Tibial nerve (tissue), 4 donors: ENCODE measurements at regions not wholly inside any gene's neighbourhood (a gene's known extent, or its start where the extent isn't known, plus 50 kb on each side); places are given as distances from the start of the nearest gene placed in this dataset.
"Not testable (repeated sequence)": the region's sequence is repeated elsewhere in the genome, so short reads cannot be mapped to it uniquely, and the experiment has no call there.

Experiments
- DNase-seq, 2 donors: peaks; one replicate each; pipeline ENCODE4 v3.0.0-alpha.2; 2019; ENCODE audit warnings: low spot score in 2 of 2
- H3K27ac ChIP-seq, 4 donors: fragments of 200-600 bp; sonication (generic) in 3 of 4; one replicate each; pipeline ENCODE4 v1.5.1; 2017 to 2019; ENCODE audit warnings: mild to moderate bottlenecking in 1 of 4
- H3K27me3 ChIP-seq, 2 donors: fragments of 200-600 bp; sonication (generic) in 1 of 2; one replicate each; pipeline versions ENCODE4 v1.5.1 to v1.6.0; 2017 to 2019
- H3K36me3 ChIP-seq, 3 donors: fragments of 200-600 bp; sonication (generic); one replicate each; pipeline ENCODE4 v1.5.1; 2018 to 2019
- H3K4me1 ChIP-seq, 4 donors: fragments of 200-600 bp; sonication (generic) in 3 of 4; one replicate each; pipeline ENCODE4 v1.5.1; 2017 to 2019
- H3K4me3 ChIP-seq, 4 donors: fragments of 200-600 bp; sonication (generic) in 3 of 4; one replicate each; pipeline ENCODE4 v1.5.1; 2017 to 2019; ENCODE audit warnings: mild to moderate bottlenecking in 1 of 4, moderate library complexity in 1 of 4
- H3K9me3 ChIP-seq, 4 donors: fragments of 200-600 bp; sonication (generic) in 3 of 4; one replicate each; pipeline ENCODE4 v1.5.1; 2017 to 2019
- EP300 ChIP-seq, 2 donors: sonication (generic); formaldehyde crosslinking; IDR thresholded peaks; one replicate each; pipeline ENCODE4 v1.6.1; 2017; ENCODE audit warnings: antibody characterized with exemption in 2 of 2, mild to moderate bottlenecking in 1 of 2
- POLR2A ChIP-seq, 2 donors: fragments of 450-650 bp; IDR thresholded peaks; one replicate each; pipeline ENCODE4 v1.6.1; 2017; ENCODE audit warnings: antibody characterized with exemption in 2 of 2, mild to moderate bottlenecking in 2 of 2, moderate library complexity in 2 of 2
- WGBS, 2 donors: methylation state at CpG; one replicate each; pipeline ENCODE4 v1.1.5; 2018; 5-methylcytosine and 5-hydroxymethylcytosine counted together
- TF ChIP-seq, protein P1 (sequence below), 5 experiments: fragments of 200-600 bp in 3 of 5; fragments of 450-650 bp in 2 of 5; sonication (generic) in 3 of 5; IDR thresholded peaks; one replicate each; pipeline ENCODE4 v1.5.1; 2016 to 2019; ENCODE audit warnings: antibody characterized with exemption in 5 of 5, mild to moderate bottlenecking in 3 of 5, moderate library complexity in 2 of 5

DNA sequence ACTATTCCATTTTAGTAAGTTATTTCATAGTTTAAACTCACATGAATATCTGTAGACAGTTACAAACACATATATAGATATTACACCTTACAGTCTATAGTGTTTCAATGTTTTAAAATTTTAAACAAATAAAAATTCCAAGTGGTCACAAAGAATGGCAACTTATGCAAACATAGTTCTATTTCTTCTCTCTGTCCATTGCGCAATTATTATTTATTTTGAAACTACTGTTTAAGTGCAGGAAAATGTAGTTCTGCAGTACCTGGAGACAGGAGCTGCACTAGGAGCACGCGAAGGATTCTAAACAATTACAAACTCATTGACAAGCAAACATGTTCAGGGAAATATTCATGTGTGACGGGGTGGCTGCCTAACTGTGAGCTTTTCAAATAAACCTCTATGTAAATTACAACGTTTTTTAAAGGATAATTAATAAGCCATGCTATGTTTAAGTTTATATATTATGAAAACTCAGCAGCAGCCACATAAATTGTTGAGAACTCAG is 312.0 kb upstream of the DUSP10 start:
- Histone ChIP-seq H3K4me1 (no peaks in the 10 kb centered on the region), H3K9me3 (no peaks in the 10 kb centered on the region), H3K27me3 (no peaks in the 10 kb centered on the region), H3K36me3 (no peaks in the 10 kb centered on the region), H3K27ac (no peak overlapping the region), H3K4me3 (no peak overlapping the region)
- TF ChIP-seq POLR2A (IDR thresholded peaks at IDR 0.05) (no peak), EP300 (IDR thresholded peaks at IDR 0.05) (no peak)
- TF ChIP-seq, protein P1, sequence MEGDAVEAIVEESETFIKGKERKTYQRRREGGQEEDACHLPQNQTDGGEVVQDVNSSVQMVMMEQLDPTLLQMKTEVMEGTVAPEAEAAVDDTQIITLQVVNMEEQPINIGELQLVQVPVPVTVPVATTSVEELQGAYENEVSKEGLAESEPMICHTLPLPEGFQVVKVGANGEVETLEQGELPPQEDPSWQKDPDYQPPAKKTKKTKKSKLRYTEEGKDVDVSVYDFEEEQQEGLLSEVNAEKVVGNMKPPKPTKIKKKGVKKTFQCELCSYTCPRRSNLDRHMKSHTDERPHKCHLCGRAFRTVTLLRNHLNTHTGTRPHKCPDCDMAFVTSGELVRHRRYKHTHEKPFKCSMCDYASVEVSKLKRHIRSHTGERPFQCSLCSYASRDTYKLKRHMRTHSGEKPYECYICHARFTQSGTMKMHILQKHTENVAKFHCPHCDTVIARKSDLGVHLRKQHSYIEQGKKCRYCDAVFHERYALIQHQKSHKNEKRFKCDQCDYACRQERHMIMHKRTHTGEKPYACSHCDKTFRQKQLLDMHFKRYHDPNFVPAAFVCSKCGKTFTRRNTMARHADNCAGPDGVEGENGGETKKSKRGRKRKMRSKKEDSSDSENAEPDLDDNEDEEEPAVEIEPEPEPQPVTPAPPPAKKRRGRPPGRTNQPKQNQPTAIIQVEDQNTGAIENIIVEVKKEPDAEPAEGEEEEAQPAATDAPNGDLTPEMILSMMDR (IDR thresholded peaks at IDR 0.05) = no peak
- no peak for DNase-seq
- 80 to 88% methylated on average over 5 of the region's 5 CpGs for WGBS, 2 donors

DNA sequence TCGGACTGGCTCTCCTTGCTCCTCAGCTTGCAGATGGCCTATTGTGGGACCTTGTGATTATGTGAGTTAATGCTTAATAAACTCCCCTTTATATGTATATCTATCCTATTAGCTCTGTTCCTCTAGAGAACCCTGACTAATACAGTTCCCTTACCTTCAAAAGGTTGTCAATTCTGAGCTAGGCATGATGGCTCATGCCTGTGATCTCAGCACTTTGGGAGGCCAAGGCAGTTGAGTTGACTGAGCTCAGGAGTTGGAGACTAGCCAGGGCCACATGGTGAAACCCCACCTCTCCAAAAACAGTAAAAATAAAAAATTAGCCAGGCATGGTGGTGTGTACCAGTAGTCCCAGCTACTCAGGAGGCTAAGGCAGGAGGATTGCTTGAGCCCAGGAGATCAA is 309.4 kb upstream of the DUSP10 start:
- not testable (repeated sequence) for H3K4me3 ChIP-seq, H3K4me1 ChIP-seq, H3K9me3 ChIP-seq, H3K27me3 ChIP-seq, H3K36me3 ChIP-seq, DNase-seq, H3K27ac ChIP-seq
- 94 to 100% methylated on average over 1 of the region's 1 CpG for WGBS, 2 donors

DNA sequence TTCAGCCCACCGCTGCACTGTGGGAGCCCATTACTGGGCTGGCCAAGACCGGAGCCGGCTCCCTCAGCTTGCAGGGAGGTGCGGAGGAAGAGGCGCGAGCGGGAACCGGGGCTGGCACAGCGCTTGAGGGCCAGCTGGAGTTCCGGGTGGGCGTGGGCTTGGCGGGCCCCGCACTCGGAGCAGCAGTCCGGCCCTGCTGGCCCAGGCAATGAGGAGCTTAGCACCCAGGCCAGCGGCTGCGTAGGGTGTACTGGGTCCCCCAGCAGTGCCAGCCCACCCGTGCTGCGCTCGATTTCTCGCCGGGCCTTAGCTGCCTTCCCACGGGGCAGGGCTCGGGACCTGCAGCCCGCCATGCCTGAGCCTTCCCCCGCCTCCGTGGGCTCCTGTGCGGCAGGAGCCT is 307.8 kb upstream of the DUSP10 start:
- H3K36me3 ChIP-seq, H3K4me3 ChIP-seq, DNase-seq, H3K27me3 ChIP-seq, H3K4me1 ChIP-seq, H3K9me3 ChIP-seq, H3K27ac ChIP-seq: not testable (repeated sequence)
- 95 to 98% methylated on average over 8 to 18 of the region's 28 CpGs for WGBS, 2 donors

DNA sequence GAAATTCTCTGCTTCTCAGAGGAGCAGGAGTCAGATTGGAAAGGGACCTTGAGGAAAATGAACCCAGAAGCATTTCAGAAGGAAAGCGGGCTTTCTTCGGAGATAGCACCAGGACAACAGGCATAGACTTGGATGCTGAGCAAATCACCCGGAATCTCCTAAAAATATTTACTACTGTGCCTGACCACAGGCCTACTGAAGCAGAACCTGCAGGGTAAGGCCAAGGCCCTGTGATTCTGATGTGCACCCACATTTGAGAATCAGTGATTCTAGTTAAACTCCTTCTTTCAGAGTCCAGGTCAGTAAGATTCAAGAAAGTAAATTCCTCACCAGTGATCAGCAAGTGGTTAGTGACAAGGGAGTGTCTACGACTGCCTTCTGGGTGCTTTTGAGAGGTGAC is 307.3 kb upstream of the DUSP10 start:
- 97% methylated on average over 4 of the region's 4 CpGs for WGBS, 2 donors

DNA sequence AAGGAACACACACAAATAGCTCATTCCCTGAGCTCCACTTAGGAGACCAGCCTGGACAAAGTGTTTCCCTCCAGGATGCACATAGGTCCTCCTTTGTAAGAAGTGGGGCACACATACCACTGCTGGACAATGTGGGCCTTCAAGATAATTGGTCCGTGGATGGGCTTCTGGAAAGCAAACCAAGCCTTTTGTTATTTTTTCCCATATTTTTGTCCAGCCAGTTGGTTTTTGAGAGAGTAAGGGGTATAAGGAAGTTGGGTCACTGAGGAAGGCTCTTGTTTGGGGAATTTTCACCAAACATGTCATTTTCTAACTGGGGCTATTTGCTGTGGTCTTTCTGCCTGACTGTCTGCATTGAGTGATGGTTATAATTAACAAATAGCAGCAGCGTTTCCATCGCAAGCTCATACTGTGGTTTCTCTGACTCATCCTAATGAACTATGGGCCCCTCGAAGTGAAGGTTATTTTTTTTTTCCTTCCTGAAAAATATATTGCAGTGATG is 306.3 kb upstream of the DUSP10 start:
- DNase-seq = no peak
- peaks cover 0 to 14% (median 3%) of the 10 kb centered on the region in 4 donors for H3K4me1 ChIP-seq
- 45 to 53% methylated on average over 4 of the region's 4 CpGs for WGBS, 2 donors
- no peaks in the 10 kb centered on the region for H3K9me3 ChIP-seq
- H3K27ac ChIP-seq = peak overlapping the region in 1 of 4 donors; percentile 61
- H3K27me3 ChIP-seq = no peaks in the 10 kb centered on the region
- no peak overlapping the region for H3K4me3 ChIP-seq
- H3K36me3 ChIP-seq = no peaks in the 10 kb centered on the region
- no peak for TF ChIP-seq EP300 (IDR thresholded peaks at IDR 0.05)

More for the DNA sequence above, 307.3 kb upstream of the DUSP10 start:
- H3K4me1 ChIP-seq = peaks cover 0 to 6% (median 0%) of the 10 kb centered on the region in 4 donors
- H3K36me3 ChIP-seq = no peaks in the 10 kb centered on the region
- no peak overlapping the region for H3K4me3 ChIP-seq
- DNase-seq = no peak
- H3K27ac ChIP-seq = no peak overlapping the region
- H3K27me3 ChIP-seq = no peaks in the 10 kb centered on the region
- TF ChIP-seq, protein P1 (IDR thresholded peaks at IDR 0.05) = no peak
- no peak for TF ChIP-seq POLR2A (IDR thresholded peaks at IDR 0.05)
- no peak for TF ChIP-seq EP300 (IDR thresholded peaks at IDR 0.05)
- H3K9me3 ChIP-seq = no peaks in the 10 kb centered on the region

DNA sequence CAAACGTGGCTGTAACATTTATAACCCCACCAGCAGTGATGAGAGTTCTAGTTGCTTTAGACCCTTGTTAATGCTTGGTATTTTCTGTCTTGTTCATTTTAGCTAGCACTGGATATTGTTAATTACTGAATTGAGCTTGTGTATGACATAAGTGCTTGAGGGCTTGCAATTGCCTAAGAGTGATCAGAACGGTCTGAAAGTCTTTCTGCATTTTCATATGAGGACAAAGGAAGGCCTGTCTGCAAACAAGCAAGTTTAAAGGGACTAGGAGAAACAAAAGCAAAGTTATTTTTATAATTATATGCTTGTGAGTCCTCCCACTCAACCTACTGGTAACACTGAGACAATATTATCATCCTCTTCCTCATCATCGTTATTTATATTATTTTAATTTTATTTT is 305.5 kb upstream of the DUSP10 start:
- Histone ChIP-seq H3K36me3 (no peaks in the 10 kb centered on the region), H3K9me3 (no peaks in the 10 kb centered on the region), H3K27ac (no peak overlapping the region), H3K4me1 (peaks cover 0 to 14% (median 5%) of the 10 kb centered on the region in 4 donors), H3K27me3 (no peaks in the 10 kb centered on the region), H3K4me3 (no peak overlapping the region)
- TF ChIP-seq POLR2A (IDR thresholded peaks at IDR 0.05) (no peak), EP300 (IDR thresholded peaks at IDR 0.05) (no peak)
- TF ChIP-seq, protein P1 (IDR thresholded peaks at IDR 0.05) = no peak
- no peak for DNase-seq
- WGBS, 2 donors = 35 to 41% methylated on average over 3 of the region's 3 CpGs
